ENCODE measurements at regions not wholly inside any gene's neighbourhood (a gene's known extent, or its start where the extent isn't known, plus 50 kb on each side); places are given as distances from the start of the nearest gene placed in this dataset.

GRCh38 chr13:67977066-67977465, 746.9 kb upstream of the PCDH9 start:
- Mint-ChIP-seq H3K27ac (no peak overlapping the region), H3K9me3 (peaks cover 7% of the 10 kb centered on the region), H3K36me3 (ENCODE audit: low read depth) (no peaks in the 10 kb centered on the region), H3K4me3 (no peak overlapping the region), H3K27me3 (no peaks in the 10 kb centered on the region), H3K4me1 (no peaks in the 10 kb centered on the region)
- no peak for DNase-seq
- intact Hi-C loops (cut with micrococcal nuclease): no loop called here
- no peak for ATAC-seq (ENCODE audit: low read depth)
- TF ChIP-seq CTCF (IDR thresholded peaks at IDR 0.05): no peak
- POLR2A ChIA-PET: no interaction called here
- CTCF ChIA-PET: no interaction called here

GRCh38 chr13:67971291-67971690, 741.2 kb upstream of the PCDH9 start:
- ChIA-PET POLR2A (no interaction called here), CTCF (no interaction called here)
- TF ChIP-seq CTCF (IDR thresholded peaks at IDR 0.05): no peak
- no peak for ATAC-seq (ENCODE audit: low read depth)
- Mint-ChIP-seq H3K4me1 (no peaks in the 10 kb centered on the region), H3K27ac (no peak overlapping the region), H3K9me3 (no peaks in the 10 kb centered on the region), H3K36me3 (ENCODE audit: low read depth) (no peaks in the 10 kb centered on the region), H3K27me3 (no peaks in the 10 kb centered on the region), H3K4me3 (no peak overlapping the region)
- no peak for DNase-seq
- intact Hi-C loops (cut with micrococcal nuclease): no loop called here

- intact Hi-C loops (cut with micrococcal nuclease): no loop called here
- ATAC-seq (ENCODE audit: low read depth): no peak
- POLR2A ChIA-PET: no interaction called here
These were observed 736.9 kb upstream of the PCDH9 start for GRCh38 chr13:67967031-67967430.

GRCh38 chr13:67966065-67966464, 735.9 kb upstream of the PCDH9 start:
- Mint-ChIP-seq H3K9me3 (peaks cover 2% of the 10 kb centered on the region), H3K4me1 (no peaks in the 10 kb centered on the region), H3K4me3 (no peak overlapping the region), H3K27me3 (no peaks in the 10 kb centered on the region), H3K36me3 (ENCODE audit: low read depth) (no peaks in the 10 kb centered on the region), H3K27ac (no peak overlapping the region)
- TF ChIP-seq CTCF (IDR thresholded peaks at IDR 0.05): no peak
- no peak for DNase-seq
- ATAC-seq (ENCODE audit: low read depth): no peak
- CTCF ChIA-PET: no interaction called here
- POLR2A ChIA-PET: no interaction called here
- intact Hi-C loops (cut with micrococcal nuclease): no loop called here

More at GRCh38 chr13:67967031-67967430, 736.9 kb upstream of the PCDH9 start:
- CTCF ChIA-PET: no interaction called here
- Mint-ChIP-seq H3K4me1 (no peaks in the 10 kb centered on the region), H3K27me3 (no peaks in the 10 kb centered on the region), H3K27ac (no peak overlapping the region), H3K36me3 (ENCODE audit: low read depth) (no peaks in the 10 kb centered on the region), H3K9me3 (peaks cover 2% of the 10 kb centered on the region), H3K4me3 (no peak overlapping the region)
- no peak for TF ChIP-seq CTCF (IDR thresholded peaks at IDR 0.05)
- no peak for DNase-seq

GRCh38 chr13:67964986-67965385, 734.9 kb upstream of the PCDH9 start:
- Mint-ChIP-seq H3K4me3 (no peak overlapping the region), H3K27ac (no peak overlapping the region), H3K36me3 (ENCODE audit: low read depth) (no peaks in the 10 kb centered on the region), H3K4me1 (no peaks in the 10 kb centered on the region), H3K27me3 (no peaks in the 10 kb centered on the region), H3K9me3 (peaks cover 2% of the 10 kb centered on the region)
- CTCF ChIA-PET: no interaction called here
- POLR2A ChIA-PET: no interaction called here
- ATAC-seq (ENCODE audit: low read depth) (no peak), DNase-seq (no peak)
- intact Hi-C loops (cut with micrococcal nuclease): no loop called here
- TF ChIP-seq CTCF (IDR thresholded peaks at IDR 0.05): no peak

All from activated B cell treated with CpG ODN at 0.5 μM for 24 hours (primary cell).